Inflammatory macrophage (primary cell): ENCODE measurements at regions not wholly inside any gene's neighbourhood (a gene's known extent, or its start where the extent isn't known, plus 50 kb on each side); places are given as distances from the start of the nearest gene placed in this dataset.
"Not testable (repeated sequence)": the region's sequence is repeated elsewhere in the genome, so short reads cannot be mapped to it uniquely, and the experiment has no call there.

Source experiments
- DNase-seq, 2 donors: peaks; one replicate each; pipeline ENCODE4 v3.0.0-alpha.2; 2020 to 2022

GRCh38 chr3:15993660-15994059 lies 180.8 kb upstream of the GALNT15 start:
- not testable (repeated sequence) for DNase-seq

DNA sequence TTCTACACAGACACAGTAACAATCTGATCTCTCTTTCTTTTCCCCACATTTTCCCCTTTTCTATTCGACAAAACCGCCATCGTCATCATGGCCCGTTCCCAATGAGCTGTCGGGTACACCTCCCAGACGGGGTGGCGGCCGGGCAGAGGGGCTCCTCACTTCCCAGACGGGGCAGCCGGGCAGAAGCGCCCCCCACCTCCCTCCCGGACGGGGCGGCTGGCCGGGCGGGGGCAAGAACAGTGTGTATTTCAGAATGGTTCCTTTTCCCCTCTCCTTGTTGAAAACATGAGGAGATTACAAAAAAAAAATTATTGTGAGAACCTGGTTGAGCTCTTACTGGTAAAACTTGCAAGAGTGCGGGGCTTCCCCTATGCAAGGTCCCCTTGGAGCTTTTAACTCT lies 178.0 kb upstream of the GALNT15 start:
- DNase-seq, result not testable (repeated sequence)

- DNase-seq, result no peak
These were observed 177.1 kb upstream of the GALNT15 start for GRCh38 chr3:15997274-15997943.

GRCh38 chr3:15998911-15999310 lies 175.6 kb upstream of the GALNT15 start:
- DNase-seq, result no peak

GRCh38 chr3:16004812-16005211 lies 169.7 kb upstream of the GALNT15 start:
- no peak for DNase-seq

- no peak for DNase-seq
These were observed 163.1 kb upstream of the GALNT15 start for GRCh38 chr3:16011376-16011775.

GRCh38 chr3:16012086-16012485 lies 162.4 kb upstream of the GALNT15 start:
- no peak for DNase-seq

DNA sequence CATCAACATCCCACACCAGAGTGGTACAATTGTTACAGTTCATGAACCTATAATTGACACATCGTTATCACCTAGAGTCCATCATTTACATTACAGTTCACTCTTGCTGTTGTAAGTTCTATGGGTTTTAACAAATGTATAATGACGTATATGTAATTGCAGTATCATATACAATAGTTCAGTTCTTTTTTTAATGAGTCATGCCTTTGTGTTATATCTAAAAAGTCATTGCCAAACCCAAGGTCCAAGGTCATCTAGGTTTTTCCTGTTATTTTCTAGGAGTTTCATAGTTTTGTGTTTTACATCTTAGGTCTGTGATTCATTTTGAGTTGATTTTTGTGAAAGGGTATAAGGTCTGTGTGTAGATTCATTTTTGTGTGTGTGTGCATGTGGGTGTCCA lies 160.9 kb upstream of the GALNT15 start:
- DNase-seq, result no peak

DNA sequence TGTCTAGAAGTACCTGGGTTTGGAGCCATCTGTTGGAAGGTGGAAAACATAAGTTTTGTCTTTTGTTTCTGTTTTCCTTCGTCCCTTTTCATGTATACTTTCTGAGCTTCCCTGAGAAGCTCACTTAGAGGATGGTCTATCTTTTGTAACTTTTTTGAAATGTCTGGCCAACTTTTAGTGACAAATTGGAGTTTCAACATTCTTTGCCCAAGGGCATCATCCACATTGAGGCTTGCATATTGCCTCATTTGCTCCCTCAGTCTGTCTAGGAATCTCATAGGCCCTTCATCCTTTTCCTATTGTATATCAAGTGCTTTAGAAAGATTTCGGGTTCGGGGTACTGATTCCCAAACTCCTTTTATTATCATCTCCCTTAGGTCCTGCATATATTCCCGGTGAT lies 152.7 kb upstream of the GALNT15 start:
- DNase-seq, result not testable (repeated sequence)

GRCh38 chr3:16023881-16024280 lies 150.6 kb upstream of the GALNT15 start:
- DNase-seq, result not testable (repeated sequence)

- DNase-seq, result no peak
These were observed 149.9 kb upstream of the GALNT15 start for GRCh38 chr3:16024548-16024947.

DNA sequence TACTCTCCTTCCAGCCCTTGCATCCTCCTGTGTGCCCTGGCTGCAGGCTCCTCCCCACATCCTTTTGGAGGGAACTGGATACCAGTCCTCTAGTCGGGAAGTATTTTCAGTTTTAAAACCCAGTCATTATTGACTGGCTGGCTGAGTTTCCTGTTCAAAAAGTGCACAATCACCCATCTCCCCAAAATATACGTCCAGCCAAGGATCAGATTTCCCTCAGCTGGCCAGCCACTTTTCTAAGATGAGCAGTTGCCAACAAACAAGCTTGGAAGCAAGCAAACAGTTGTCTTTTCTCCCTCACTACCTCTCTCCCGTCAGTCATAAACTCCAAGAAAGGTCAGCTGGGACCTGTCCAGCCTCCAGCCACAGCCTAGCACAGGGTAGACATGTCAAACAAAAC lies 147.7 kb upstream of the GALNT15 start:
- no peak for DNase-seq

GRCh38 chr3:16028604-16029003 lies 145.9 kb upstream of the GALNT15 start:
- no peak for DNase-seq

GRCh38 chr3:16030342-16030741 lies 144.1 kb upstream of the GALNT15 start:
- DNase-seq, result no peak

- no peak for DNase-seq
These were observed 143.0 kb upstream of the GALNT15 start for GRCh38 chr3:16031434-16031833.

GRCh38 chr3:16033889-16034687 lies 140.4 kb upstream of the GALNT15 start:
- no peak for DNase-seq

DNA sequence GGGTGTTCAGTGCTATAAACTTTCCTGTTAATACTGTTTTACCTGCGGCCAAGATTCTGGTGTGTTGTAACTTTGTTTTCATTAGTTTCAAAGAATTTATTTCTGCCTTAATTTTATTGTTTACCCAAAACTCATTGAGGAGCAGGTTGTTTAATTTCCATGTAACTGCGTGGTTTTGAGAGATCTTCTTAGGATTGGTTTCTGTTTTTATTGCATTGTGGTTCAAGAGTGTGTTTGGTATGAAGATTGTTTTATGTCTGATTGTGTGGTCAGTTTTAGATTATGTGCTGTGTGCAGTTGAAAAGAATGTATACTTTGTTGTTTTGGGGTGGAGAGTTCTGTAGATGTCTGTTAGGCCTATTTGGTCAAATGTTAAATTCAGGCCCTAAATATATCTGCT lies 133.5 kb upstream of the GALNT15 start:
- no peak for DNase-seq

DNA sequence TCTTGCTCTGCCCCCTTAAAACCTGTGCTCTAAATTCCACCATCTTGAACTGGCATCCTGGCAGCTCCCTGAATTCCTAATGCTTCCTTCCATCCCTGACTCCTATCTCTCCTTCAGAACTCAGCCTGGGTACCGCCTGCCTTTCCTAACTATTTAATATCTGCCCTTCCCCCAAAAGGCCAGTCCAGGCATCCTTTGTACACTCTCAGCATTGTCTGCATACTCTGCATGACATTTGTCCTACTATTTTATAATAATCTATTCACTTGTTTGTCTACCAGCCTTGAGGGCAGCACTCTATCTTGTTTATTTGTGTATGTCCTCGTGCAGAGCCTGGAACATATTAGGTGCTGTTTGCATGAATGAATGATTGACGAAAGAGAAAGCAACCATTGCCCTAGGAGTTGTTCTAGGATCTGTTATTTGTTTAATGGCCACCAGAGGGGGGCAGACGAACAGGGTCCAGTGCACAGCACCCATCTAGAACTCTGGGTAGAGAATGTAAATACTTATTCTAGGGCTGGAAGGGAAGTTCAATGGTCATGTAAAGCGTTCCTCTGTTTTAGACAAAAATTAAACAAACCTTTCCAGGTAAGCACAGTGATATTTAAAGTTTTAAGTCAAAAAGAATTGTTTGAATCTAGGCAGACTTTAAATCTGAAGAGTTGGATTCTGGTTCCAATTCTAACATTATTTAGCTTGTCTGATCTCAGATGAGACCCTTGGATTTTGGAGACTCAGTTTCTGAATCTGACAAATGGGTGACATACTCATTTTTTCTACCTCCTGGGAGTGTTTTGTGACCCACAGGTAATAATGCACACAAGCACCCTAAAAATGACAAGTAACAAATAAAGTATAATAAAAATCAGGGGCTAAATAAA lies 125.8 kb upstream of the GALNT15 start:
- DNase-seq, result peak; percentile 79

GRCh38 chr3:16050641-16051467 lies 123.6 kb upstream of the GALNT15 start:
- DNase-seq, result peak; percentile 33 to 50

- no peak for DNase-seq
These were observed 122.8 kb upstream of the GALNT15 start for GRCh38 chr3:16051691-16052090.

DNA sequence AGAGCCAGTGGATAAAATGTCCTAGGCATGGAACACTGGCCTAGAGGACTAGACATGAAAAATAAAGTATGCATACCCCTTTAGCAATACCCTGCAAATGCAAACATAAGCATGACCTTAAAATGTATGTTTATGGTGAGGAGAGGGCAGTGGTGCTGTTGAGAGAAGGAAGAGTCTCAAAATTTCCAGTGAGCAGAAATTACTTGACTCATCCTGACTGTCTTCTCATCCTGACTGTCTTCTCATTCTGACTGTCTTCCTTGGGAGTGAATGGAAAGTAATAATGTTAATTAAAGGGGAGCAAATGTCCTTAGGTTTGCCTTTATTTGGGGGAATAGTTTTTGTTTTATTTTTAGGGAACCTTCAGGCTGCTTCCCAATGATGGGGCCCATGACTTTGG lies 121.5 kb upstream of the GALNT15 start:
- DNase-seq, result no peak

DNA sequence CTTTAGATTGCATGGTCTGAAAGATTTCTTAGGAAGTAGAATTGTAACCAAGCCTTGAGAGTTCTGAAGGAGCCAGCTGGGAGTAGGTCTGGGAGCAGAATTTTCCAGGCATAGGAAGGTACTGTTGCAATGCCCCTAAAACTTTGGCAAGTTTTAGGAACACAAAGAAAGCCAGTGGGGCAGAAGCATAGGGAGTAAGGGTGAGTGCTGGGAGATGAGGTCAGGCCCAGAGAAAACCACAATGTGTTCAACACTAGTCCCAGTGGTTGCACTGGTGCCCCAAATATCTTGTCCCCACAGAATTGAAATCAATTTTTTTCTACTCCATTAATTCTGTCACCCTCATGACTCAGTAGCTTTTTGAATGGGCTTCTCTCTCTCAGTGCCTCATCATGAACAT lies 120.7 kb upstream of the GALNT15 start:
- no peak for DNase-seq
